GM23338 (cell line): ENCODE measurements at regions not wholly inside any gene's neighbourhood (a gene's known extent, or its start where the extent isn't known, plus 50 kb on each side); places are given as distances from the start of the nearest gene placed in this dataset.

ENCODE experiments used
- ATAC-seq: fragments of 200-7000 bp; cut with Tn5 transposase; 3 replicates; pipeline ENCODE4 v1.9.1; 2020
- DNase-seq: peaks from one replicate; pipeline ENCODE4 v3.0.0-alpha.2; 2015; ENCODE audit warnings: low spot score
- H2AFZ ChIP-seq: fragments of 200-600 bp; sonication (generic); 2 replicates; pipeline ENCODE4 v1.8.0; 2016; ENCODE audit warnings: antibody characterized with exemption, mild to moderate bottlenecking, moderate library complexity
- H3F3A ChIP-seq: fragments of 200-600 bp; sonication (generic); replicated peaks from 2 replicates; pipeline ENCODE4 v1.8.0; 2017; ENCODE audit warnings: antibody characterized with exemption, mixed run types, low read depth
- H3K27ac ChIP-seq: fragments of 200-600 bp; sonication (generic); 2 replicates; pipeline ENCODE4 v1.6.1; 2016; ENCODE audit warnings: low read depth
- H3K27me3 ChIP-seq: fragments of 200-600 bp; sonication (generic); 2 replicates; pipeline ENCODE4 v1.8.0; 2016; ENCODE audit warnings: mild to moderate bottlenecking, mixed run types, moderate library complexity; ENCODE audit not compliant: insufficient read depth
- H3K36me3 ChIP-seq: fragments of 200-600 bp; sonication (generic); 2 replicates; pipeline ENCODE4 v1.8.0; 2016; ENCODE audit warnings: mild to moderate bottlenecking; ENCODE audit not compliant: insufficient read depth
- H3K4me1 ChIP-seq: fragments of 200-600 bp; sonication (generic); 2 replicates; pipeline ENCODE4 v1.8.0; 2016; ENCODE audit warnings: mild to moderate bottlenecking, moderate library complexity; ENCODE audit not compliant: insufficient read depth
- H3K4me2 ChIP-seq: fragments of 200-600 bp; sonication (generic); 2 replicates; pipeline ENCODE4 v1.7.1; 2017; ENCODE audit warnings: mixed run types
- H3K4me3 ChIP-seq: fragments of 200-600 bp; sonication (generic); 2 replicates; pipeline ENCODE4 v1.6.1; 2016; ENCODE audit warnings: mixed run types
- H3K79me2 ChIP-seq: fragments of 200-600 bp; sonication (generic); replicated peaks from 2 replicates; pipeline ENCODE4 v1.8.0; 2017; ENCODE audit warnings: mild to moderate bottlenecking; ENCODE audit not compliant: insufficient read depth
- H3K9me2 ChIP-seq: fragments of 200-600 bp; sonication (generic); 2 replicates; pipeline ENCODE4 v1.8.0; 2017; ENCODE audit not compliant: insufficient read depth
- H4K20me1 ChIP-seq: fragments of 200-600 bp; sonication (generic); replicated peaks from 2 replicates; pipeline ENCODE4 v1.8.0; 2017; ENCODE audit warnings: mild to moderate bottlenecking; ENCODE audit not compliant: insufficient read depth
- H3K27ac Mint-ChIP-seq: 2 replicates; pipeline ENCODE4 v1.8.0; 2020; ENCODE audit warnings: inconsistent platforms, mild to moderate bottlenecking, moderate library complexity, mixed read lengths
- H3K27me3 Mint-ChIP-seq: 3 replicates; pipeline ENCODE4 v1.8.0; 2022; ENCODE audit warnings: low read depth, mild to moderate bottlenecking, moderate library complexity, mixed read lengths, inconsistent platforms; ENCODE audit not compliant: insufficient read depth, poor library complexity
- H3K36me3 Mint-ChIP-seq: 3 replicates; pipeline ENCODE4 v1.8.0; 2021; ENCODE audit warnings: low read depth, mild to moderate bottlenecking, inconsistent platforms, moderate library complexity, mixed read lengths
- H3K4me1 Mint-ChIP-seq: 3 replicates; pipeline ENCODE4 v1.8.0; 2020; ENCODE audit warnings: mild to moderate bottlenecking, inconsistent platforms, mixed read lengths
- H3K4me3 Mint-ChIP-seq: 3 replicates; pipeline ENCODE4 v1.8.0; 2021; ENCODE audit warnings: moderate library complexity, mild to moderate bottlenecking, inconsistent platforms, mixed read lengths
- H3K9me3 Mint-ChIP-seq: 3 replicates; pipeline ENCODE4 v1.8.0; 2020; ENCODE audit warnings: moderate library complexity, mild to moderate bottlenecking, inconsistent platforms, mixed read lengths
- CREB1 ChIP-seq: fragments of 250-450 bp; sonication (Bioruptor Pico); IDR thresholded peaks from 2 replicates; pipeline ENCODE4 v1.5.0; 2020; ENCODE audit warnings: low read depth, mild to moderate bottlenecking, moderate library complexity
- EZH2 ChIP-seq: fragments of 200-600 bp; sonication (generic); IDR thresholded peaks from one replicate; pipeline ENCODE4 v1.8.0; 2017; ENCODE audit warnings: antibody characterized with exemption, mild to moderate bottlenecking, low read depth; ENCODE audit not compliant: unreplicated experiment
- EZH2phosphoT487 ChIP-seq: fragments of 200-600 bp; sonication (generic); IDR thresholded peaks from one replicate; pipeline ENCODE4 v1.8.1; 2018; ENCODE audit warnings: antibody characterized with exemption; ENCODE audit not compliant: unreplicated experiment
- JUNB ChIP-seq: IDR thresholded peaks from one replicate; pipeline ENCODE4 v1.6.1; 2016; ENCODE audit warnings: antibody characterized with exemption; ENCODE audit not compliant: unreplicated experiment
- POLR2AphosphoS5 ChIP-seq: IDR thresholded peaks from 2 replicates; pipeline ENCODE4 v1.6.1; 2016; ENCODE audit warnings: antibody characterized with exemption, low read depth
- REST ChIP-seq: IDR thresholded peaks from one replicate; pipeline ENCODE4 v1.6.1; 2018; ENCODE audit warnings: antibody characterized with exemption; ENCODE audit not compliant: unreplicated experiment
- STAT1 ChIP-seq: IDR thresholded peaks from one replicate; pipeline ENCODE4 v1.6.1; 2016; ENCODE audit warnings: antibody characterized with exemption; ENCODE audit not compliant: unreplicated experiment
- ZNF114 ChIP-seq: fragments of 250-450 bp; sonication (Bioruptor Pico); IDR thresholded peaks from 2 replicates; pipeline ENCODE4 v1.5.0; 2020; ENCODE audit warnings: mild to moderate bottlenecking, moderate library complexity
- ZNF331 ChIP-seq: fragments of 250-450 bp; sonication (Bioruptor Pico); IDR thresholded peaks from 2 replicates; pipeline ENCODE4 v1.5.0; 2020; ENCODE audit warnings: low read depth, mild to moderate bottlenecking, moderate library complexity
- ZNF462 ChIP-seq: fragments of 250-450 bp; sonication (Bioruptor Pico); IDR thresholded peaks from 2 replicates; pipeline ENCODE4 v1.5.0; 2020; ENCODE audit warnings: mild to moderate bottlenecking, moderate library complexity

GRCh38 chr1:219379691-219380090 lies 206.0 kb downstream of the LYPLAL1 start (continued):
- no peak for TF ChIP-seq REST
- no peak for TF ChIP-seq ZNF331 (CRISPR knock-in tag)
- TF ChIP-seq EZH2 = no peak

- DNase-seq (peak; percentile 30), ATAC-seq (no peak; the same call in 2 of the 3 replicates)
- Mint-ChIP-seq H3K9me3 (no peaks in the 10 kb centered on the region), H3K27me3 (peaks cover under 1% of the 10 kb centered on the region), H3K27ac (peak overlapping the region; percentile 6; the same call in 1 of the 2 replicates), H3K4me3 (no peak overlapping the region), H3K36me3 (no peaks in the 10 kb centered on the region), H3K4me1 (peaks cover 15% of the 10 kb centered on the region)
- Histone ChIP-seq H3K9me2 (peaks cover 3% of the 10 kb centered on the region; the same call in 1 of the 2 replicates), H2AFZ (no peak overlapping the region), H3K79me2 (no peaks in the 10 kb centered on the region), H3K36me3 (no peaks in the 10 kb centered on the region), H3K27me3 (no peaks in the 10 kb centered on the region), H3K4me3 (no peak overlapping the region), H4K20me1 (no peaks in the 10 kb centered on the region), H3K4me2 (no peak overlapping the region), H3F3A (no peaks in the 10 kb centered on the region), H3K4me1 (0 out of 2 replicates have a peak, but pooled peaks cover 7% of the 10 kb centered on the region), H3K27ac (no peak overlapping the region)
- TF ChIP-seq EZH2phosphoT487 (no peak), POLR2AphosphoS5 (no peak), ZNF462 (CRISPR knock-in tag) (no peak), EZH2 (no peak), CREB1 (no peak), ZNF114 (CRISPR knock-in tag) (no peak), REST (no peak), ZNF331 (CRISPR knock-in tag) (no peak), STAT1 (no peak), JUNB (no peak)
Measured at GRCh38 chr1:219374636-219375035, 201.0 kb downstream of the LYPLAL1 start.
